ENCODE measurements at regions not wholly inside any gene's neighbourhood (a gene's known extent, or its start where the extent isn't known, plus 50 kb on each side); places are given as distances from the start of the nearest gene placed in this dataset.

- H3K9me3 ChIP-seq (ENCODE audit: control insufficient read depth, low read length), result no peaks in the 10 kb centered on the region
These were observed 431.0 kb upstream of the MEIS1 start for GRCh38 chr2:66003931-66004330.

DNA sequence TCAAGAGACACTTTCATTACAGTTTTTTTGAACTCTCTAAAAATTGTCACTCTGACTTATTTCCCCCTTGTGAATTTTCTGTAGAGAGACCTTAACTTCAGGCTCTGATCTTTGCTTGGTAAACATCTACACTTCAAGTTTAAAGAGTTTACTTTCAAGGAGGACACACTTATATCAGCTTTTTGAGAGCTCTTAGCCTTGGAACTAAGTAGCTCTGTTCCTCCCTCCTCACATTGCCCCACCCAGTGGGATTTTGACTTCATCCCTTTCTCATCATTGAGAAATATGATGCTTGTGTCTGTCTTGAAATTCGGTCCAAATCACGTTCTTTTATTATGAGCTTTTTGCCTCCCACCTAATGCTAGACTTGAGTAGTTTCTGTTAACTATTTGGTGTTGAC, 433.4 kb upstream of the MEIS1 start:
- Histone ChIP-seq H3K9me3 (ENCODE audit: control insufficient read depth, low read length) (no peaks in the 10 kb centered on the region), H3K27me3 (ENCODE audit: control insufficient read depth, insufficient read depth, low read length) (no peaks in the 10 kb centered on the region), H3K4me1 (peaks cover 29% of the 10 kb centered on the region), H3K27ac (no peak overlapping the region), H3K79me2 (peaks cover 2% of the 10 kb centered on the region), H3K9ac (no peak overlapping the region), H2AFZ (no peak overlapping the region), H3K36me3 (ENCODE audit: control insufficient read depth, insufficient read depth, low read length) (no peaks in the 10 kb centered on the region), H3K4me2 (ENCODE audit: low read length) (no peak overlapping the region), H3K4me3 (ENCODE audit: low read depth, low read length) (no peak overlapping the region)
- no peak for TF ChIP-seq CTCF (IDR thresholded peaks at IDR 0.05)

More at GRCh38 chr2:66003931-66004330, 431.0 kb upstream of the MEIS1 start:
- Histone ChIP-seq H3K9ac (no peak overlapping the region), H3K27ac (no peak overlapping the region), H3K4me2 (ENCODE audit: low read length) (no peak overlapping the region), H2AFZ (no peak overlapping the region), H3K79me2 (peaks cover 2% of the 10 kb centered on the region), H3K4me3 (ENCODE audit: low read depth, low read length) (no peak overlapping the region), H3K4me1 (peaks cover 15% of the 10 kb centered on the region), H3K27me3 (ENCODE audit: control insufficient read depth, insufficient read depth, low read length) (no peaks in the 10 kb centered on the region), H3K36me3 (ENCODE audit: control insufficient read depth, insufficient read depth, low read length) (no peaks in the 10 kb centered on the region)
- TF ChIP-seq CTCF (IDR thresholded peaks at IDR 0.05), result no peak

- Histone ChIP-seq H3K4me1 (peaks cover 33% of the 10 kb centered on the region), H3K9me3 (ENCODE audit: control insufficient read depth, low read length) (no peaks in the 10 kb centered on the region), H3K79me2 (peaks cover 2% of the 10 kb centered on the region), H3K4me3 (ENCODE audit: low read depth, low read length) (no peak overlapping the region), H2AFZ (no peak overlapping the region), H3K27ac (no peak overlapping the region), H3K9ac (no peak overlapping the region), H3K27me3 (ENCODE audit: control insufficient read depth, insufficient read depth, low read length) (no peaks in the 10 kb centered on the region), H3K4me2 (ENCODE audit: low read length) (no peak overlapping the region), H3K36me3 (ENCODE audit: control insufficient read depth, insufficient read depth, low read length) (no peaks in the 10 kb centered on the region)
- TF ChIP-seq CTCF (IDR thresholded peaks at IDR 0.05), result no peak
These were observed 434.0 kb upstream of the MEIS1 start for GRCh38 chr2:66000901-66001300.

DNA sequence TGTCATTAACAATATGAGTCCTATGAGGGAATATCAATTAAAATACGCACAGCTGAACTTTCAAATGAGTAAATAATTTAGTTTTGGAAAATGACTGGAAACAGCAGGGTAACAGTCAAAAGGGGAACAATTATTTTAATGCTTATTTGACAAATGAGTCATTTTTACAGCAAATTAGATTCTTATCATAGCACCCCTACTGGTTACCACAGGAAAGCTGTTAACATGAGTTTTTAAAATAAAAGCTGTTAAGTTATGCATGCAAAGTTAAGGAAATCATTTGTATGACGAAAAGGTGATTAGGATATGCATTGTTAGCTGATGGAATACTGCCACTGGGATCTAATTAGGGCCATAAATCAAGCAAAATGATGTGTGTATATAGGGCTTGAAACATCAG, 435.1 kb upstream of the MEIS1 start:
- H3K36me3 ChIP-seq (ENCODE audit: control insufficient read depth, insufficient read depth, low read length), result no peaks in the 10 kb centered on the region
- H3K79me2 ChIP-seq, result peaks cover 3% of the 10 kb centered on the region
- no peak for TF ChIP-seq CTCF (IDR thresholded peaks at IDR 0.05)
- H3K4me2 ChIP-seq (ENCODE audit: low read length), result no peak overlapping the region
- no peak overlapping the region for H3K9ac ChIP-seq
- no peak overlapping the region for H3K27ac ChIP-seq
- no peak overlapping the region for H3K4me3 ChIP-seq (ENCODE audit: low read depth, low read length)
- no peak overlapping the region for H2AFZ ChIP-seq
- H3K9me3 ChIP-seq (ENCODE audit: control insufficient read depth, low read length), result no peaks in the 10 kb centered on the region
- H3K4me1 ChIP-seq, result peaks cover 44% of the 10 kb centered on the region
- H3K27me3 ChIP-seq (ENCODE audit: control insufficient read depth, insufficient read depth, low read length), result no peaks in the 10 kb centered on the region

DNA sequence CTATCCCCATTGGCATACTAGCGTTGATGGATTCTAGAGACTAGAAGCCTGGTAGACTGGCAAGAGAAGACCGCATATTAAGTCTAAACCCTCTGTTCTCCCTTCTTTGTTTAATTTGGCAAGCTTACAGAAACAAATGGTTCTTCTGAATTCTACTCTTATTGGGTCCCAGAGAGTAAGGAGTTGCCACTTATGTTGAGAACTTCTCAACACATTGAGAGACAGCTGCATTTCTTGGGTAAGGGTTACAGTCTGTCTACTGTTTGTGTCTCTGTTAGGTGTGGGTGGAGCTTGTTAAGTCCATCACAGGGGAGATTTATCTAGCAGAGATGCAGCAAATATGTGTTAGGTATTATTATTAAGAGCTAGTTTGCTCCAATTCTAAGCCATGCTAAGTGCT, 435.8 kb upstream of the MEIS1 start:
- Histone ChIP-seq H3K9ac (no peak overlapping the region), H3K27ac (no peak overlapping the region), H3K4me1 (peaks cover 47% of the 10 kb centered on the region), H3K4me2 (ENCODE audit: low read length) (no peak overlapping the region), H3K4me3 (ENCODE audit: low read depth, low read length) (no peak overlapping the region), H2AFZ (peak overlapping the region; percentile 18), H3K79me2 (peaks cover 6% of the 10 kb centered on the region), H3K36me3 (ENCODE audit: control insufficient read depth, insufficient read depth, low read length) (no peaks in the 10 kb centered on the region), H3K27me3 (ENCODE audit: control insufficient read depth, insufficient read depth, low read length) (no peaks in the 10 kb centered on the region), H3K9me3 (ENCODE audit: control insufficient read depth, low read length) (no peaks in the 10 kb centered on the region)
- TF ChIP-seq CTCF (IDR thresholded peaks at IDR 0.05), result no peak
